ENCODE measurements at regions not wholly inside any gene's neighbourhood (a gene's known extent, or its start where the extent isn't known, plus 50 kb on each side); places are given as distances from the start of the nearest gene placed in this dataset.
"Not testable (repeated sequence)": the region's sequence is repeated elsewhere in the genome, so short reads cannot be mapped to it uniquely, and the experiment has no call there.

DNA sequence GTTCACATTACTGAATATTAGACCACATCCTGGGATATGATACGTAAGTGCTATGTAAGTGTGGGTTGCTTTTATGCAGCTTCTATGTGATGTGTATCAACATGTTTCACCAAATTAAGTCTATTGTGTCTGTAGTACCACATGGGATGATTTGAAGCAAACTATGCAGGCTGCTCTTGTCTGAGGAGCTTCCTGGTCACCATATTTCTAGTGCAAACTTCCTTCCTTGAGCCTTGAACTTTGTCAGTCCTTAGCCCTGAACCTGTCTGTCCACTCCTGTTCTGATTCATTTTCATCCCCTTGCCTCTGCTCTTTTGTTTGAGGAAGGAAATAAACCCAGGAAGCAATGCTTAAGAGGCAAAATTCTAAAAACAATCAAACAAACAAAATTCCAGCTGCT, 117.5 kb upstream of the VANGL1 start:
- Histone ChIP-seq H3K27me3 (no peaks in the 10 kb centered on the region), H3K27ac (no peak overlapping the region), H3K9me3 (no peaks in the 10 kb centered on the region), H3K36me3 (no peaks in the 10 kb centered on the region), H3K4me3 (no peak overlapping the region), H3K4me1 (no peaks in the 10 kb centered on the region)
- WGBS, 2 donors, result 82 to 88% methylated on average over 1 of the region's 1 CpG
- TF ChIP-seq EP300 (IDR thresholded peaks at IDR 0.05) (no peak), POLR2A (IDR thresholded peaks at IDR 0.05) (no peak)
- TF ChIP-seq, protein P1, sequence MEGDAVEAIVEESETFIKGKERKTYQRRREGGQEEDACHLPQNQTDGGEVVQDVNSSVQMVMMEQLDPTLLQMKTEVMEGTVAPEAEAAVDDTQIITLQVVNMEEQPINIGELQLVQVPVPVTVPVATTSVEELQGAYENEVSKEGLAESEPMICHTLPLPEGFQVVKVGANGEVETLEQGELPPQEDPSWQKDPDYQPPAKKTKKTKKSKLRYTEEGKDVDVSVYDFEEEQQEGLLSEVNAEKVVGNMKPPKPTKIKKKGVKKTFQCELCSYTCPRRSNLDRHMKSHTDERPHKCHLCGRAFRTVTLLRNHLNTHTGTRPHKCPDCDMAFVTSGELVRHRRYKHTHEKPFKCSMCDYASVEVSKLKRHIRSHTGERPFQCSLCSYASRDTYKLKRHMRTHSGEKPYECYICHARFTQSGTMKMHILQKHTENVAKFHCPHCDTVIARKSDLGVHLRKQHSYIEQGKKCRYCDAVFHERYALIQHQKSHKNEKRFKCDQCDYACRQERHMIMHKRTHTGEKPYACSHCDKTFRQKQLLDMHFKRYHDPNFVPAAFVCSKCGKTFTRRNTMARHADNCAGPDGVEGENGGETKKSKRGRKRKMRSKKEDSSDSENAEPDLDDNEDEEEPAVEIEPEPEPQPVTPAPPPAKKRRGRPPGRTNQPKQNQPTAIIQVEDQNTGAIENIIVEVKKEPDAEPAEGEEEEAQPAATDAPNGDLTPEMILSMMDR (IDR thresholded peaks at IDR 0.05), result no peak
- no peak for DNase-seq (ENCODE audit: low spot score in 2 of 2)

DNA sequence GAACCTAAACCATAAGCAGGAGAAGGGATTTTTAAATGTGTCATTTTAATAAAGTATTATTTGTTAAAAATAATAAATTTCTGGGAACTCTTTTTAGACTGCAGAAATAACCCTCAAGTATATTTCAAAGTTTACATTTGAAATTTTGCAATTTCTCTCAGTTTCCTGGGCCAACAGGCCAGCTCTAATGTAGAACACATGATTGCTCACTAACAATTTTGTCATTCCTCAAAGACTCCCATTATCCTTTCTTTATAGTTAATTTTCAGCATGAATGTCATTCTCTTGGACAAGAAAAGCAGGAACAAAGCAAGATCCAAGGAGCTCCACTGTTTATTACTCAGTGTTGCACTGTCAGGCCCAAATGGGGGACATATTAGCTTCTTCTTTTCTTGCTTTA, 119.4 kb upstream of the VANGL1 start:
- no peaks in the 10 kb centered on the region for H3K36me3 ChIP-seq
- TF ChIP-seq EP300 (IDR thresholded peaks at IDR 0.05), result no peak
- no peak for TF ChIP-seq POLR2A (IDR thresholded peaks at IDR 0.05)
- TF ChIP-seq, protein P1 (IDR thresholded peaks at IDR 0.05), result no peak
- DNase-seq (ENCODE audit: low spot score in 2 of 2), result no peak
- no peak overlapping the region for H3K27ac ChIP-seq
- no peaks in the 10 kb centered on the region for H3K4me1 ChIP-seq
- H3K27me3 ChIP-seq, result no peaks in the 10 kb centered on the region
- no peaks in the 10 kb centered on the region for H3K9me3 ChIP-seq
- H3K4me3 ChIP-seq, result no peak overlapping the region

DNA sequence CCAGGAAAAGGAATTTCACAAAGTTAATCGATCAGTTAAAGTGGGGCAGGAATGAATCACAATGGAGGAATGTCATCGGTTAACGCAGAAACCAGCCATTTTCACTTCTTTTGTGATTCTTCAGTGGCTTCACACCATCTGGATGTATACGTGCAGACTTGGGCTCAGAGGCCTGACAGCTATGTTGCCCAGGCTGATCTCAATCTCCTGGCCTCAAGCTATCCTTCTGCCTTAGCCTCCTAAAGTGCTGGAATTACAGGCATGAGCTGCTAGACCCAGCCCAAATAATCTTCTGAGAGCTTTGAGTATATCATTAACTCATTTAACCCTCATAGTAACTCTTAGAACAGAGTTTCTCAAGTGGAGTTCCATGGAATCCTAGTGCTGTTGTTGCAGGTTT, 126.5 kb upstream of the VANGL1 start:
- WGBS, 2 donors, result 82 to 89% methylated on average over 4 of the region's 4 CpGs
- no peak for TF ChIP-seq EP300 (IDR thresholded peaks at IDR 0.05)
- TF ChIP-seq, protein P1 (IDR thresholded peaks at IDR 0.05), result no peak
- TF ChIP-seq POLR2A (IDR thresholded peaks at IDR 0.05), result no peak
- H3K9me3 ChIP-seq, result peaks cover 0 to 21% (median 0%) of the 10 kb centered on the region in 4 donors
- no peak for DNase-seq (ENCODE audit: low spot score in 2 of 2)
- H3K36me3 ChIP-seq, result no peaks in the 10 kb centered on the region
- H3K4me3 ChIP-seq, result no peak overlapping the region
- H3K27ac ChIP-seq, result no peak overlapping the region
- H3K4me1 ChIP-seq, result no peaks in the 10 kb centered on the region
- H3K27me3 ChIP-seq, result no peaks in the 10 kb centered on the region

DNA sequence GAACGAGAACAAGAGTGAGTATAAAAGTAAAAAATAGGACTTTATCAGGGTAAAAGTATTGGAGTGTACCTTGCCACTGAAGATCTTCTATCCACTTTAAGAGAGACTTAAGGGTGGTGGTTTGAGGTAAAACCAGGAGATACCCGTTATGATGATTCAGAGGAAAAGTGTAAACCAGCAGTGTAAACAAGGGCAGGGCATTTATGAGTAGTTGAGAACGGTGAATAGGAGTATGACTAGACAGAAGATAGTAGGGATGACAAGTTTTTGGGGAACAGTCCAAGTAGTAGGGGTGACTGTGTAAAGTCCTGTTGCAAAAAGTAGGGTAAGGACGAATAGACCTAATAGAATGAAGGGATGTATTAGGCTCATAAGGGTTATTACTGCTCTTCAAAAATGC, 131.5 kb upstream of the VANGL1 start:
- H3K4me3 ChIP-seq; H3K27me3 ChIP-seq; H3K4me1 ChIP-seq; H3K36me3 ChIP-seq; H3K27ac ChIP-seq; DNase-seq (ENCODE audit: low spot score in 2 of 2): not testable (repeated sequence)
- WGBS, 2 donors, result 91 to 95% methylated on average over 4 of the region's 4 CpGs
- H3K9me3 ChIP-seq, result peaks cover 0 to 21% (median 0%) of the 10 kb centered on the region in 4 donors

DNA sequence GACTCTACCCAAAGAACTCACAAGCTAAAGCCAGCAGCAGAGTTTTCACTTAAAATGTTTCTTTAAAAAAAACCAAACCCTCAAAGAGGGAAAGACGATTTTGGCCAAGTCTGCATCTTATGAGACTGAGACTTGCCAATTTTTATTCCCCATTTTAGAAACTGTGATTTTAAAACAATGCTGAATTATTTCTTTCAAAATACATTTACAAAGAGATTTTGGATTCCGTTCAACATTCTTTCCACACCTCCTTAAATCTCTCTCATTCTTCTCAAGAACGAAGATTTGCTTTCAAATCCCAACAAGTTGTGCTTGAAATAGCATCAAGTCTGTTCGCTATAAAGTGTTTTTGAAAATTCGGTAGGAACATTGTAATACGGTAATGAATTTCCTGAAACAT, 133.9 kb upstream of the VANGL1 start:
- no peak overlapping the region for H3K27ac ChIP-seq
- no peaks in the 10 kb centered on the region for H3K36me3 ChIP-seq
- TF ChIP-seq POLR2A (IDR thresholded peaks at IDR 0.05), result no peak
- TF ChIP-seq, protein P1 (IDR thresholded peaks at IDR 0.05), result no peak
- TF ChIP-seq EP300 (IDR thresholded peaks at IDR 0.05), result no peak
- H3K9me3 ChIP-seq, result peaks cover 0 to 21% (median 0%) of the 10 kb centered on the region in 4 donors
- H3K4me1 ChIP-seq, result peaks cover 0 to 8% (median 0%) of the 10 kb centered on the region in 4 donors
- no peaks in the 10 kb centered on the region for H3K27me3 ChIP-seq
- DNase-seq (ENCODE audit: low spot score in 2 of 2), result no peak
- H3K4me3 ChIP-seq, result no peak overlapping the region
- WGBS, 2 donors, result 21% methylated on average over 6 of the region's 6 CpGs
